GM12892 (cell line): ENCODE measurements at regions not wholly inside any gene's neighbourhood (a gene's known extent, or its start where the extent isn't known, plus 50 kb on each side); places are given as distances from the start of the nearest gene placed in this dataset.

Source experiments
- DNase-seq: peaks from one replicate; pipeline ENCODE4 v3.0.0; 2011; ENCODE audit not compliant: insufficient read length
- FAIRE-seq: peaks from 2 replicates; lab custom pipeline; 2011; peaks lifted over from hg19 to GRCh38; lab: Jason Lieb, UNC
- POLR2A ChIP-seq: IDR thresholded peaks from 2 replicates; pipeline ENCODE4 v1.6.1; 2011; ENCODE audit warnings: low read depth, low read length, control low read depth
- POLR2AphosphoS5 ChIP-seq: IDR thresholded peaks from 2 replicates; pipeline ENCODE4 v1.6.1; 2011; ENCODE audit warnings: low read depth, low read length, control low read depth
- TAF1 ChIP-seq: IDR thresholded peaks from 2 replicates; pipeline ENCODE4 v1.6.1; 2011; ENCODE audit warnings: low read depth, mild to moderate bottlenecking, control low read depth, low read length, borderline replicate concordance

DNA sequence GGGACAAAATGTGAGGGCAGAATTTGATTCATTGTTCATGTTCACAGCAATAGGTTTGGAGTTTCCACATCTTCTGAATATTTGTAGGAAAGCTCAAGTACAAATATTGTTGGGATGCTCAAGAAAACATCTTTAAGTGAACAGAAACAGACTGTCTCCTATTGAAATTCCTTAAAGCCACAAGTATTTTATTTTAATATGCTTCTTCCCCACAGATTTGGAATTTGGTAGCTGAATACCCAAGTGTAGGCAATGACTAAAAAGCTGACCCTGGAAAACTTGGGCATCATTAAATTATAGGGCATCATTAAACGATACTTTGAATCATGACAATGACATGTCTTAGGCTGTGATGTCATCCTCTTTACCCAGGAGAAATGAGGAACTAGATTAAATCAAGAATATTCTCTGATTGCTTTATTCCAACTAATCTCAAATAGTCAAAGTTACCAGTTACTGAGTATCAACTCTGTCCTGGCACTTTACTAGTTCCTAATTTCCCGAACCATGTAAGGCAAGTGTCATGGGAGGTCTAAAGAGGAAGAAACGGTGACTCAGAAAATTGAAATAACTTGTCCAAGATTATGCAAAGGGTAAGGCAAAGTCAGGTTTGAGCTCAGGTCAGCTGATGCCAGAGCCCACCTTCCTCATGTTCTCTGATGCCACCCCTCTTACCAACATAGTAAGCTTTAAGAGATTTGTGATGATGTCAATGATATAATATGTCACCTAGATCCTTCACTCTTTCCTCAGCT lies 223.1 kb upstream of the LEF1 start:
- FAIRE-seq: no peak
- no peak for DNase-seq
- TF ChIP-seq POLR2A: no peak

DNA sequence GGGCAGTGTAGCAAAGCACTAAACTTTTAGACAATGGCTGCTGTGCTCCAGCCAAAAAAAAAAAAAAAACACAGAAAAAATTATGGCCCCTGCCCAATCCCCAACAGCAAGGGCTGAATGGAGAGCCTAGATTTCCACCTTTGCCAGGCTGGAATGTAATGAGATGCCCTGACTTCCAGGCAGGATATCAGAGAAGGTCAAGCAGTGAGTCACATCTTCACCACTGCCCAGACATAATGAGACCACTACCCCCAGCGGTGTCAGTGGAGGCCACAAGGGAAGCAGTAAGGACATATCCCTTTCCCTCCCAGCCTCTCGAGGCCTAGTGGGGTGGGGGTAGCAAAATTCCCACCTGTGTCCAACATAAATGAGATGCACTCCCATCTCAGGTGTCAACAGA lies 216.3 kb upstream of the LEF1 start:
- FAIRE-seq (no peak), DNase-seq (no peak)
- TF ChIP-seq TAF1: no peak
- TF ChIP-seq POLR2AphosphoS5: no peak
- TF ChIP-seq POLR2A: no peak

- FAIRE-seq (no peak), DNase-seq (no peak)
- TF ChIP-seq POLR2A (no peak), TAF1 (no peak), POLR2AphosphoS5 (no peak)
Measured at GRCh38 chr4:108384544-108384943, 215.8 kb upstream of the LEF1 start.

DNA sequence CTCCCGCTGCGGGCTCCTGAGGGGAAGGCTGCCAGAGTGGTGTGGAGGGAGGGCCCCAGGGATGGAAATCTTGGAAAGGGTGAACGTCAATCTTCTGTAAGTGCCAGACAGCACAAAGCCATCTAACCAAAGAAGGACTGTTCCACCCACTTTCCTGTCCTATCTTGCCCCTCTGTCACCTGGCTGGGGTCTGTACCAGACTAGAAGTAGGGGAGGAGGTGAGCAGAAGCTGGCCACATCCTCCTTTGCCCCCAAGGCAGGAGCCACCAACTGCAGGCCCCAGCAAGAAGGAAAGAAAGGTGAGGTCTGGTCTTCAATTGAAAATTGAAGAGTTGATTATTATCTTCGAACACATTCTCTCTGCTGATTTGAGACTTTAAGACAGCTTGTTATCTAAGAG lies 214.4 kb upstream of the LEF1 start:
- no peak for FAIRE-seq
- no peak for DNase-seq
- no peak for TF ChIP-seq POLR2A
- no peak for TF ChIP-seq TAF1
- TF ChIP-seq POLR2AphosphoS5: no peak

GRCh38 chr4:108382751-108383150 lies 214.0 kb upstream of the LEF1 start:
- FAIRE-seq (no peak), DNase-seq (no peak)
- TF ChIP-seq TAF1: no peak

- FAIRE-seq (no peak), DNase-seq (no peak)
- no peak for TF ChIP-seq POLR2AphosphoS5
- no peak for TF ChIP-seq TAF1
- no peak for TF ChIP-seq POLR2A
Measured at GRCh38 chr4:108378164-108378563, 209.4 kb upstream of the LEF1 start.

DNA sequence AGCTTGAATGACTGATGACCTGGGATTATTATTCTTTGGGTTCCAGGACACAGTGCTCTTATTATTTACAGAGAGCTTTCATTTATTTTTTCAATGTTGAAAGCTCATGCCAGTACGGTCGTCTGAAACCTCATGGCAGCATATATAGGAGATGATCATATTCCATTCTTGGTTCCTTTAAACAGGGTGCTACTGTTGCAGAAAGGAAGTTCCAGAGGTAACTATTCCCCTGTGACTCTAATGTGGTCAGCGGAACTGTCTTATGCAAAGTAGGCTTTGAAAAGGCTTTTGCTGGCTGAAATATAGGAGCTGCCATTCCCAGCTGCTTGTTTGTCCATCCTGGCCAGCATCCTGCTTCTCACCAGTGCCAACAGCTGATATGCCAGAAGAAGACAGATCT lies 208.3 kb upstream of the LEF1 start:
- no peak for FAIRE-seq

DNA sequence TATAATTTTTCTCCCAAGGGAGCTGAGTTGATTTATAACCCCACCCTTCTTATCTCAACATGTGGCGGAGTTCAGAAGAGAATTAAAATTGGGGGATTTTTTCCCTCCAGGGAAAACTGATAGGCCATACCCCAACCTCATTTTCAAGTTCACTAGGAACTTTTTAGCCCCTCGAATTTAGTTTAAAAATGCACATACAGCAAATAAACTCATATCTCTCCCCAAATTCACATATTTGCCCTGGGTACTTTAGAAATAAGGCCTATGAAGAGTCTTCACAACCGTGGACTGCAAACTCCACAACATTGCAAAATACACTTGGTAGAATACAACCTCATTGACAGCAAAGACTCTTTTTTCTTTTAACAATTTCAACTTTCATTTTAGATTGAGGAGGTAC lies 206.7 kb upstream of the LEF1 start:
- TF ChIP-seq POLR2AphosphoS5: no peak
- TF ChIP-seq TAF1: no peak
- TF ChIP-seq POLR2A: no peak
- FAIRE-seq: no peak
- no peak for DNase-seq

More for the DNA sequence above, 208.3 kb upstream of the LEF1 start:
- no peak for DNase-seq
- no peak for TF ChIP-seq POLR2AphosphoS5
- TF ChIP-seq POLR2A: no peak
- no peak for TF ChIP-seq TAF1

DNA sequence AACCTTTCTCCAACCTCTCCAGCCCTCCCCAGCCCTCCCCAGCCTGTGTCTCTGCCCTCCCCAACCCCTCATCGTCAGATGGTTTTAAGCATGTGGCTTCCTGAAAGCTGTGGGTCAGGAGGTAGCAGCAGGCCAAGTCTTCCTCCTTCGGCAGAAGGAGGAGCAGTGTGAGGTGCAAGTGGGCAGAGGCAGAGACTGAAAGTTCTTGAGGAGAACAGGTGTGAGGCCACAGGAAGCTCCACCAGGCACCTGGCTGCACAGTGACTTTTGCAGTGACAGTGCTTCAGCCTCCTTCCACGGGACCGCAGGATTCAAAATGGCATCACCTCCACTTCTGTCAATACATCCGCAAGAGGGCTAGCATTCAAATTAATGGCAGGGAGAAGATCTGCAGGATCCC lies 203.9 kb upstream of the LEF1 start:
- no peak for FAIRE-seq
- TF ChIP-seq TAF1: no peak
- no peak for TF ChIP-seq POLR2AphosphoS5
- no peak for TF ChIP-seq POLR2A
- no peak for DNase-seq

- no peak for FAIRE-seq
Measured at GRCh38 chr4:108371282-108371681, 202.6 kb upstream of the LEF1 start.

GRCh38 chr4:108370291-108371141 lies 201.8 kb upstream of the LEF1 start:
- FAIRE-seq (no peak), DNase-seq (no peak)
- TF ChIP-seq POLR2AphosphoS5 (no peak), POLR2A (no peak), TAF1 (no peak)

More at GRCh38 chr4:108371282-108371681, 202.6 kb upstream of the LEF1 start:
- no peak for DNase-seq
- TF ChIP-seq TAF1: no peak
- TF ChIP-seq POLR2A: no peak
- TF ChIP-seq POLR2AphosphoS5: no peak
